Left lung (tissue), 4 donors: ENCODE measurements at regions not wholly inside any gene's neighbourhood (a gene's known extent, or its start where the extent isn't known, plus 50 kb on each side); places are given as distances from the start of the nearest gene placed in this dataset.

Experiments used
- ATAC-seq: fragments of 200-7000 bp; cut with Tn5 transposase; one replicate; pipeline ENCODE4 v1.9.1; 2020; ENCODE audit warnings: moderate library complexity
- DNase-seq, 4 donors: peaks; one replicate each; pipeline ENCODE4 v3.0.0-alpha.2; 2013 to 2020
- H3K27ac ChIP-seq, 2 donors: fragments of 200-600 bp; sonication (generic) in 1 of 2; one replicate each; pipeline versions ENCODE4 v1.5.0 to v1.8.0; 2020 to 2021
- H3K27me3 ChIP-seq, 2 donors: fragments of 200-600 bp; sonication (generic) in 1 of 2; one replicate each; pipeline versions ENCODE4 v1.5.0 to v1.8.0; 2020 to 2021
- H3K36me3 ChIP-seq, 2 donors: fragments of 200-600 bp; sonication (generic) in 1 of 2; one replicate each; pipeline versions ENCODE4 v1.5.0 to v1.8.0; 2020 to 2021
- H3K4me1 ChIP-seq, 2 donors: fragments of 200-600 bp; one replicate each; pipeline ENCODE4 v1.8.0; 2021
- H3K4me3 ChIP-seq, 2 donors: fragments of 200-600 bp; sonication (generic) in 1 of 2; one replicate each; pipeline versions ENCODE4 v1.5.0 to v1.8.0; 2020 to 2021; ENCODE audit warnings: mild to moderate bottlenecking in 1 of 2
- H3K9me3 ChIP-seq, 2 donors: fragments of 200-600 bp; sonication (generic) in 1 of 2; one replicate each; pipeline versions ENCODE4 v1.5.0 to v1.8.0; 2020 to 2021
- CTCF ChIP-seq, 2 donors: fragments of 200-600 bp; sonication (generic) in 1 of 2; IDR thresholded peaks; one replicate each; pipeline versions ENCODE4 v1.5.0 to v1.8.0; 2021; ENCODE audit warnings: antibody characterized with exemption in 2 of 2
- intact Hi-C, 2 donors: fragments of 100-400 bp; cut with DNase I; formaldehyde crosslinking; loops; one replicate each; pipeline versions ENCODE4 v1.11.2 to v1.14.2; 2022
- donor health status: DM: no; HTN: yes; CAD: no.
- donor health status: DM: no; HTN: no; CAD: no.

DNA sequence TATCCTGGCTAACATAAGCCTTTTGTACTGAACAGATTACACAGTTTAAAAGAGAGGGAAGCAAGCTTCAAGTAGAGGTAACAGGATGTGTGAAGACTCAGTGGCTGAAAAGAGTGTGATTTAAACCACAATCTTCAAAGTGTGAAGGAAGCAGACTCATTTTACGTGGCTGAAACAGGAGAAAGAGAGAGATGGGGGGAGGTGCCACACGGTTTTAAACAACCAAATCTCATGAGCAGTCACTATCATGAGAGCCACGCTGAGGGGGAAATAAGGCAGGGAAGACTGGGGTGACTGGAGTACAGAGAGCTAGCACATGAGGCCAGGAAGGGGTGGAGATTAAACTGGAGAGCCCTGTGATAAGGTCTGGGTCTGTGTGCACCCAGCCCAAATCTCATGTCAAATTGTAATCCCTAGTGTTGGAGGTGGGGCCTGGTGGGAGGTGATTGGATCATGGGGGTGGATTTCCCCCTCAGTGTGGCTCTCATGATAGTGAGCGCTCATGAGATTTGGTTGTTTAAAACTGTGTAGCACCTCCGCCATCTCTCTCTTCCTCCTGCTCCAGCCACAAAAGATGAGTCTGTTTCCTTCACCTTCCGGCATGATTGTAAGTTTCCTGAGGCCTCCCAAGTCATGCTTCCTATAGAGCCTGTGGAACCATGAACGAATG lies 318.6 kb upstream of the CD180 start:
- intact Hi-C loops = no loop called here
- Histone ChIP-seq H3K27ac (no peak overlapping the region), H3K9me3 (no peaks in the 10 kb centered on the region), H3K36me3 (no peaks in the 10 kb centered on the region), H3K27me3 (no peaks in the 10 kb centered on the region), H3K4me1 (no peaks in the 10 kb centered on the region), H3K4me3 (no peak overlapping the region)
- ATAC-seq (no peak), DNase-seq (no peak)
- no peak for TF ChIP-seq CTCF (IDR thresholded peaks at IDR 0.05)

DNA sequence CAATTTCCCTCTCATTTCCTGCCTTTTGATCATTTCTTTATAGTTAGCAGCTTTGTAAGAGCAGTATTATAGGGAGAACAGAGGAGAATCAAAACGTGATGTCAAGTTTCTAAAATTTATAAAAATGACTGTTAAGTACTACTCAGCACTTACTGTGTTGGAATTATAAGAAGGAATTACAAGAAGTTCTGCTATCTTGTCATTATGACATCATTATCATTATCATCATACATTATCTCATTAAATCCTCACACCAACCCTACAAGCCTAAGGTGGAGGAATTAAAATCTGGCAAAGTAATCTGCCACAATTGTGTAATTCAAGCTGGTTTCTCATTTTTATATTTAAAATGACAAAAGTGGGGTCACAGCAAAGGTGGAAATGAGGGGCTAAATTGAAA lies 316.2 kb upstream of the CD180 start:
- DNase-seq (no peak), ATAC-seq (no peak)
- no peak for TF ChIP-seq CTCF (IDR thresholded peaks at IDR 0.05)
- intact Hi-C loops = no loop called here
- H3K27ac ChIP-seq = no peak overlapping the region
- no peak overlapping the region for H3K4me3 ChIP-seq
- no peaks in the 10 kb centered on the region for H3K36me3 ChIP-seq
- no peaks in the 10 kb centered on the region for H3K9me3 ChIP-seq
- no peaks in the 10 kb centered on the region for H3K4me1 ChIP-seq
- no peaks in the 10 kb centered on the region for H3K27me3 ChIP-seq

DNA sequence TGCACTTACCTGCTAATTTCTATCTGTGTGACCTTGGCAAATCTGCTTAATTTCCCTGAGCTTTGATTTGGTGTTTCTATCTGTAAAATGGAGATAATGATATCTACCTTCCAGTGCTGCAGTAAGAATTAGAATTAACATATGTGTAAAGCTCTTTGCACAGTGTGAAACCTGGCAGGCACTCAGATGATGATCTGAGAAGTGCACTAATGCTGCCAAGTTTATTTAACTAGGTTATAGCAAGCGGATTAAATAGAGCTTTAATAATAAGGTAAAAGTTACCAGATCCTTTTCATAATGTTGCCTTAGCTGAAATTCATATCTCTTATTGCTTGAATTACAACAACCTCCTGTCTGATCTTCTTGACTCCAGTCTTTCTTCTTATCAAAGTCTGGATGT lies 315.3 kb upstream of the CD180 start:
- no peak for TF ChIP-seq CTCF (IDR thresholded peaks at IDR 0.05)
- intact Hi-C loops = no loop called here
- Histone ChIP-seq H3K4me1 (no peaks in the 10 kb centered on the region), H3K27me3 (no peaks in the 10 kb centered on the region), H3K9me3 (no peaks in the 10 kb centered on the region), H3K4me3 (no peak overlapping the region), H3K27ac (no peak overlapping the region), H3K36me3 (no peaks in the 10 kb centered on the region)
- no peak for ATAC-seq
- DNase-seq = peak in 1 of 4 donors; percentile 47

GRCh38 chr5:67510204-67510603 lies 313.6 kb upstream of the CD180 start:
- no peak overlapping the region for H3K27ac ChIP-seq
- no peaks in the 10 kb centered on the region for H3K4me1 ChIP-seq
- H3K27me3 ChIP-seq = no peaks in the 10 kb centered on the region
- no peak for ATAC-seq
- H3K4me3 ChIP-seq = no peak overlapping the region
- no peaks in the 10 kb centered on the region for H3K9me3 ChIP-seq
- intact Hi-C loops = no loop called here
- TF ChIP-seq CTCF (IDR thresholded peaks at IDR 0.05) = no peak
- no peak for DNase-seq
- no peaks in the 10 kb centered on the region for H3K36me3 ChIP-seq

GRCh38 chr5:67509402-67510186 lies 313.0 kb upstream of the CD180 start:
- no peak for DNase-seq
- no peak overlapping the region for H3K27ac ChIP-seq
- ATAC-seq = no peak
- intact Hi-C loops = no loop called here
- H3K4me1 ChIP-seq = no peaks in the 10 kb centered on the region
- no peaks in the 10 kb centered on the region for H3K36me3 ChIP-seq
- TF ChIP-seq CTCF (IDR thresholded peaks at IDR 0.05) = no peak
- no peaks in the 10 kb centered on the region for H3K27me3 ChIP-seq
- no peak overlapping the region for H3K4me3 ChIP-seq
- H3K9me3 ChIP-seq = no peaks in the 10 kb centered on the region
